Endothelial cell of umbilical vein (primary cell): ENCODE measurements at regions not wholly inside any gene's neighbourhood (a gene's known extent, or its start where the extent isn't known, plus 50 kb on each side); places are given as distances from the start of the nearest gene placed in this dataset.

Experiments used
- BruUV-seq: library from RNA; stranded (reverse); fragments of 400-500 nt; replicated peaks from 2 replicates; lab custom pipeline; 2021; lab: Mats Ljungman, UMichigan
- CTCF ChIA-PET: fragments of 300-600, 350-600 bp; sonication (Branson Sonifier 250); formaldehyde crosslinking; loops from one replicate; lab custom pipeline; 2021; ENCODE audit warnings: antibody characterized with exemption, inconsistent platforms; lab: Charles Lee
- POLR2A ChIA-PET: fragments of 300-600, 350-600 bp; sonication (Branson Sonifier 250); formaldehyde crosslinking; loops from one replicate; lab custom pipeline; 2021; ENCODE audit warnings: antibody characterized with exemption, inconsistent platforms; lab: Charles Lee
- DNase-seq: peaks from one replicate; pipeline ENCODE4 v3.0.0-alpha.2; 2011; ENCODE audit warnings: low read depth, low spot score
- FAIRE-seq: peaks from 2 replicates; lab custom pipeline; 2011; peaks lifted over from hg19 to GRCh38; lab: Jason Lieb, UNC
- H2AFZ ChIP-seq: 2 replicates; pipeline ENCODE4 v1.6.0; 2012; ENCODE audit warnings: low read depth, low read length, control low read depth, inconsistent platforms
- H3K27ac ChIP-seq: 2 replicates; pipeline ENCODE4 v1.5.1; 2011; ENCODE audit warnings: low read depth, mild to moderate bottlenecking, control low read depth, low read length, moderate library complexity; ENCODE audit not compliant: insufficient read depth
- H3K27me3 ChIP-seq, 2 experiments: 2 replicates each; pipeline versions ENCODE4 v1.6.0 to v1.6.1; 2011; ENCODE audit warnings: low read length in 2 of 2, mixed read lengths in 1 of 2; ENCODE audit not compliant: control insufficient read depth in 2 of 2, insufficient read depth in 2 of 2
- H3K36me3 ChIP-seq, 2 experiments: 2 replicates in 1 of 2; 3 replicates in 1 of 2; pipeline ENCODE4 v1.5.1; 2011; ENCODE audit warnings: low read length in 2 of 2, mild to moderate bottlenecking in 1 of 2, moderate library complexity in 1 of 2; ENCODE audit not compliant: control insufficient read depth in 2 of 2, insufficient read depth in 2 of 2; ENCODE audit errors: extremely low read depth in 1 of 2
- H3K4me1 ChIP-seq: 3 replicates; pipeline ENCODE4 v1.5.1; 2011; ENCODE audit warnings: mild to moderate bottlenecking, low read length; ENCODE audit not compliant: control insufficient read depth, insufficient read depth; ENCODE audit errors: extremely low read depth
- H3K4me2 ChIP-seq: 2 replicates; pipeline ENCODE4 v1.6.1; 2011; ENCODE audit warnings: low read length, control low read depth, mixed read lengths; ENCODE audit not compliant: insufficient read depth
- H3K4me3 ChIP-seq, 3 experiments: fragments of 200-600 bp in 1 of 3; sonication (generic), shearing (Covaris generic) in 1 of 3; replicated peaks in 1 of 3; 2 replicates each; pipeline ENCODE4 v1.5.1; 2011 to 2016; ENCODE audit warnings: control low read depth in 3 of 3, low read length in 3 of 3, mild to moderate bottlenecking in 2 of 3, inconsistent platforms in 1 of 3, low read depth in 1 of 3, moderate library complexity in 1 of 3; ENCODE audit not compliant: insufficient read depth in 1 of 3
- H3K79me2 ChIP-seq: 2 replicates; pipeline ENCODE4 v1.6.0; 2012; ENCODE audit warnings: low read length, inconsistent platforms; ENCODE audit not compliant: control insufficient read depth, insufficient read depth
- H3K9ac ChIP-seq: replicated peaks from 2 replicates; pipeline ENCODE3; 2011; ENCODE audit warnings: low read length, control low read depth; ENCODE audit not compliant: insufficient read depth; ENCODE audit errors: extremely low read depth
- H3K9me1 ChIP-seq: replicated peaks from 3 replicates; pipeline ENCODE4 v1.6.0; 2011; ENCODE audit warnings: mild to moderate bottlenecking, low read length; ENCODE audit not compliant: control insufficient read depth, insufficient read depth; ENCODE audit errors: extremely low read depth
- H3K9me3 ChIP-seq: replicated peaks from 2 replicates; pipeline ENCODE4 v1.5.1; 2012; ENCODE audit warnings: low read length, inconsistent platforms; ENCODE audit not compliant: control insufficient read depth, insufficient read depth
- H4K20me1 ChIP-seq: replicated peaks from 2 replicates; pipeline ENCODE3; 2011; ENCODE audit warnings: mild to moderate bottlenecking, low read length; ENCODE audit not compliant: control insufficient read depth, insufficient read depth; ENCODE audit errors: extremely low read depth
- CTCF ChIP-seq, 2 donors: IDR thresholded peaks; 1 replicate in 1 of 2; 2 replicates in 1 of 2; pipeline ENCODE4 v1.5.1; 2011; ENCODE audit warnings: low read length in 2 of 2, mild to moderate bottlenecking in 2 of 2, moderate library complexity in 2 of 2, control low read depth in 1 of 2, inconsistent platforms in 1 of 2, low read depth in 1 of 2; ENCODE audit not compliant: insufficient read depth in 1 of 2; ENCODE audit errors: extremely low read depth in 1 of 2
- EZH2 ChIP-seq: IDR thresholded peaks from 2 replicates; pipeline ENCODE4 v1.6.1; 2012; ENCODE audit warnings: borderline replicate concordance, low read depth, mild to moderate bottlenecking, moderate library complexity, low read length, inconsistent platforms; ENCODE audit not compliant: severe bottlenecking
- FOS ChIP-seq: IDR thresholded peaks from 2 replicates; pipeline ENCODE4 v1.6.1; 2011; ENCODE audit warnings: mild to moderate bottlenecking, low read length, moderate library complexity, borderline replicate concordance; ENCODE audit not compliant: insufficient read depth
- GATA2 ChIP-seq: IDR thresholded peaks from 2 replicates; pipeline ENCODE4 v1.7.0; 2011; ENCODE audit warnings: low read depth, mild to moderate bottlenecking, moderate library complexity, mixed read lengths, low read length; ENCODE audit not compliant: insufficient read length, insufficient read depth
- JUN ChIP-seq: IDR thresholded peaks from 2 replicates; pipeline ENCODE4 v1.6.1; 2011; ENCODE audit warnings: borderline replicate concordance, low read depth; ENCODE audit not compliant: insufficient read length, insufficient read depth
- MAX ChIP-seq: IDR thresholded peaks from 2 replicates; pipeline ENCODE4 v1.6.1; 2011; ENCODE audit not compliant: insufficient read depth, insufficient read length
- MYC ChIP-seq: IDR thresholded peaks from one replicate; pipeline ENCODE4 v1.6.1; 2011; ENCODE audit warnings: mild to moderate bottlenecking, low read depth, low read length
- POLR2A ChIP-seq: IDR thresholded peaks from 2 replicates; pipeline ENCODE4 v1.6.1; 2012; ENCODE audit warnings: low read depth, mild to moderate bottlenecking, control low read depth, low read length
- POLR2AphosphoS5 ChIP-seq: IDR thresholded peaks from 2 replicates; pipeline ENCODE4 v1.6.1; 2012; ENCODE audit warnings: low read depth, mild to moderate bottlenecking, control low read depth, low read length, moderate library complexity; ENCODE audit not compliant: insufficient read depth
- dilution Hi-C: fragments of 300-500 bp; cut with MboI; formaldehyde crosslinking; loops from one replicate; pipeline ENCODE4 v1.15.0; 2019; ENCODE audit warnings: low sequenced_read_pairs; ENCODE audit not compliant: extremely low pct_ligation_motif_present
- intact Hi-C: fragments of 100-400 bp; cut with micrococcal nuclease; formaldehyde crosslinking; loops from one replicate; pipeline ENCODE4 v1.10.0; 2022

- dilution Hi-C loops (no loop called here), intact Hi-C loops (no loop called here)
- Histone ChIP-seq H2AFZ (no peak overlapping the region), H3K27me3 (no peaks in the 10 kb centered on the region), H3K4me2 (no peak overlapping the region), H3K79me2 (no peaks in the 10 kb centered on the region), H3K9me1 (no peaks in the 10 kb centered on the region), H3K9ac (no peak overlapping the region), H3K4me3 (no peak overlapping the region), H3K9me3 (no peaks in the 10 kb centered on the region), H3K36me3 (no peaks in the 10 kb centered on the region), H3K4me1 (no peaks in the 10 kb centered on the region), H3K27ac (no peak overlapping the region), H4K20me1 (no peaks in the 10 kb centered on the region)
- POLR2A ChIA-PET: no interaction called here
- no peak for FAIRE-seq
- CTCF ChIA-PET: no interaction called here
- TF ChIP-seq FOS (no peak), POLR2A (no peak), GATA2 (no peak), JUN (no peak), POLR2AphosphoS5 (no peak), MAX (no peak), CTCF (IDR thresholded peaks at IDR 0.05; ENCODE audit: extremely low read depth in 1 of 2, insufficient read depth in 1 of 2, low read depth in 1 of 2, low read length in 2 of 2) (no peak), MYC (no peak), EZH2 (no peak)
- no TSS peak for BruUV-seq
- no peak for DNase-seq
Observed at GRCh38 chr2:53373126-53373525, 394.5 kb upstream of the CHAC2 start.
